GM12873 (cell line): ENCODE measurements at regions not wholly inside any gene's neighbourhood (a gene's known extent, or its start where the extent isn't known, plus 50 kb on each side); places are given as distances from the start of the nearest gene placed in this dataset.
A peak's percentile ranks its signal among the peaks of the same experiment; 100 is the strongest.

Experiments
- TF ChIP-seq, protein P1 (sequence below): IDR thresholded peaks from 2 replicates; pipeline ENCODE4 v1.5.1; 2012; ENCODE audit warnings: low read depth, mild to moderate bottlenecking, moderate library complexity, low read length, control low read depth; ENCODE audit not compliant: insufficient read depth; ENCODE audit errors: missing control alignments

DNA sequence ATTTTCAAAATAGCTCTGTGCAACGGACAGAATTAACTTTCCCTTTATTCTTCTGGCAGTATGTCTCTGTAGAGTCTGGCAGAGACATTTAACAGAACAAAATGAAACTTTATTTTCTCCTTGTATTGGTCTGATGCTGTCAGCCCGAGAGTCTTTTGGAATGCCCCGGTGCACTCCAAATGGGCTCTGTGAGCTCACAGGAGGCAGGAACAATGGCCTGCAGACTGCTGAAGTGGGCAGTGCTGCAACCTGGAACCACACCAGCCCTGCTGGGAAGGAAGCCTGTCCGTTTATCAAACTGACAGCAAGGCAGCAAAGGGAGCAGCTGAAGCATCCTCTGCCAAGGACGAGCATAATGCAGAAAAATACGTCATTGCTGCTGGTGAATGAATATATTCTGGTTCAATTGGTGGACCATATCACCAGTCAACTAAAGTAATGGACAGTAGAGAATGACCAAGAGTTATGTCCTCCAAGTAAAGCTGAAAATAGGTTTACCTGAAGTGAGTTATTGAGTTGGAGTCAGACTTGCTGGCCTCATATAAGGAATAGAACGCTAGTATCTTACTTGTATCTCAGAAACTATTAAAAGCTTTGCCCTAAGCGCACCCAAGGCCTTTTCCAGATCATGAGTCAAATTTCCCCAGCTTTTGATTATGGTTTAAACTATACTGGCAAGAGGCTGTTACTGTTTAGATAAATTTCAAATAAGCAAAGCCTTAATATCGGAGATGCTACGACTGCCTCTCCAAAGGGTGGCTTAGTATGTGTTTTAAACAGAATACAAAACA, 207.6 kb upstream of the TANK start:
- TF ChIP-seq, protein P1, sequence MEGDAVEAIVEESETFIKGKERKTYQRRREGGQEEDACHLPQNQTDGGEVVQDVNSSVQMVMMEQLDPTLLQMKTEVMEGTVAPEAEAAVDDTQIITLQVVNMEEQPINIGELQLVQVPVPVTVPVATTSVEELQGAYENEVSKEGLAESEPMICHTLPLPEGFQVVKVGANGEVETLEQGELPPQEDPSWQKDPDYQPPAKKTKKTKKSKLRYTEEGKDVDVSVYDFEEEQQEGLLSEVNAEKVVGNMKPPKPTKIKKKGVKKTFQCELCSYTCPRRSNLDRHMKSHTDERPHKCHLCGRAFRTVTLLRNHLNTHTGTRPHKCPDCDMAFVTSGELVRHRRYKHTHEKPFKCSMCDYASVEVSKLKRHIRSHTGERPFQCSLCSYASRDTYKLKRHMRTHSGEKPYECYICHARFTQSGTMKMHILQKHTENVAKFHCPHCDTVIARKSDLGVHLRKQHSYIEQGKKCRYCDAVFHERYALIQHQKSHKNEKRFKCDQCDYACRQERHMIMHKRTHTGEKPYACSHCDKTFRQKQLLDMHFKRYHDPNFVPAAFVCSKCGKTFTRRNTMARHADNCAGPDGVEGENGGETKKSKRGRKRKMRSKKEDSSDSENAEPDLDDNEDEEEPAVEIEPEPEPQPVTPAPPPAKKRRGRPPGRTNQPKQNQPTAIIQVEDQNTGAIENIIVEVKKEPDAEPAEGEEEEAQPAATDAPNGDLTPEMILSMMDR = no peak

DNA sequence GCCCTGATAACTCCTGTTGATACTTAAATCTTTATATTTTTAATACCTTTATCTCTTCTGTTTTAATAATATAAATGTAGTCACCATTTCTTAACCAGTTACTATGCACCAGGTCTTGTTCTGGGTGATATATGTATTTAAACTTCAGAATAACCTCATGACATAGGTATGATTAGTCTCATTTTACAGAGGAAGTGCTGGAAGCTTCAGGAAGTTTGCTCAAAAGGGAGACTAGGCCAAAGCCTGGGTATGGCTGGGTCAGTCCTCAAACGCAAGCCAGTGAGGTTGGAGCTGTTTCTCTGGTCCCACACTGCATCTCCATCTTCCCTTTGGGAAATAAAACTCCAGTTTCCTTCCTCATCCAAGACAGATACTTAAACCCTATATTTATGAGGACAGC, 204.7 kb upstream of the TANK start:
- TF ChIP-seq, protein P1 = no peak

DNA sequence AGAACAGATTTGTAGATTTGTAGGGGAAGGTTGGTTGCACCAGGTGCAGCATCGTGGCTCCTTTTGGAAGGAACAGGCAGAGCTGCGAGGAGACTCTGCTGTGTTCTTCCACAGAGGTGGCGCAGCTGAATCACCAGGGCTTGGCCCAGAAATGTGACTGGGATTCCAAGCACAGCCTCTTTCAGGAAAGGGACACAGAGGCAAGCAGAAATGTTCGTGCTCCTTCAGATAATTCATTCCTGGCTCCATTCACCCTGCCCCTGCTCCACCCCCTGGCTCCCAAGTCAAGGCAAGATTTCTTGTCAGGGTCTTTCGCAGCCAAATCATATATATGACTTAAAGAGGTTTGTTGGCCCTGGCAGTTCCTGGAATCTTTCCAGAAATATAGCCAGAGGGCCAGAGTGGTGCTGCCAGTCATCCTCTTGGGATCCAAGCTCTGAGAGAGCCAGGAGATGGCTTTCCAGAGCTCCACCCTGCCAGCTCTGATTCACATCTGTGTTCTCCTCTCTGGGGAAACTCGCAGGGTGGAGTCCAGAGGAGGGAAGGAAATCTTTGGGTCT, 203.9 kb upstream of the TANK start:
- TF ChIP-seq, protein P1 = no peak

DNA sequence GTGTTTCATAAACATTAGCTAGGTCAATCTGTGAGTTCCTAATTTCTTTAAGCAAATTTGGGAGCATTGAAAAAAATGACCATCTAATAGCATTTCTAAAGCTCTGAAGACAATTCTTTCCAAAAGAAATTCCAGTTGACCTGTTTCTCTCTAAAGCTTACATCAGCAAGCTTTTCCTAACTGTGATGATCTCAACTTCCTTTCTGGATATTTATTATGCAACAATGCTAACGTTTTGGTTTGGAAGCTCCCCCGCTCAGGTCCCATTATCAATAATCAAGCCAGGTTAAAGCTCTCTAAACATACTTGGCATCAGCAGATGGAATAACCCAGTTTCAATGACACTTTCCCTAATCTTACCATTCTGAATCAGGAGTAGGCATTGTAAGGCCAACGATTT, 196.3 kb upstream of the TANK start:
- TF ChIP-seq, protein P1 = no peak

DNA sequence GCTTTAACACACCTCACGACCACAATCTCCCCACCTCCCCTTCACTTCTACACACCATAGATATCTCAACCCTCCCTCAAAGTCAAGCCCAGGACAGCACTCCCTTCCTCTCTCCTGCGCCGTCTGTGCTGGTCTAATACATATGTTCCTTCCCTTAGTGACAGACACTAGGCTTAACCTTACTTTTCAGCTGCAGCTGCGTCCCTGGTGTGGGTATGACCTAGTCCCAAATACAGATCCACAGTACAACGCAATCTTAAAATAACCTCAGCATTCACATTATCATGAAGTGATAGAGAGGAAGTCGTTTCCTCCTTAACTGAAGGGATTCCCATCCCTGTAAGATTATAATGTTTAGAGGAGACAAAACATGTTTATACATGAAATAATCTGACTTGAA, 192.7 kb upstream of the TANK start:
- TF ChIP-seq, protein P1 = no peak

DNA sequence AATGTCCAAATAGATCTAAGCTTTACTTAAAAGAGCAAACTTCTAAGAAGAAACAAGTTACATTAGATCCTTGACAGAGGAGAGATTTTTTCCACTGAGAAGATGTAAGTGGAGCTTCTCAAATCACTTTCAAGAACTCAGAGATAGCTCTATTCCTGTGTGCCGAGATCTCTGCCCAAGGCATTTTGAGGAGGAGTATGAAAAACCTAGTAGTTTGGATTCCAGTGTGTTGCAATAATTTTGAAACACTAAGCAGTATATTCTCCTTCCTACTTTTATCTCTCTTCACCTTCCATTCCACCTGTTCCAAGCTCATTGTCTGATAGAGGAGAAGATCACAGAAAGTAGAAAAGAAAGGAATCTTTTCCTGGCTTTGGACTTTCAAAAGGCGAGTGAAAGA, 192.0 kb upstream of the TANK start:
- TF ChIP-seq, protein P1 = no peak

DNA sequence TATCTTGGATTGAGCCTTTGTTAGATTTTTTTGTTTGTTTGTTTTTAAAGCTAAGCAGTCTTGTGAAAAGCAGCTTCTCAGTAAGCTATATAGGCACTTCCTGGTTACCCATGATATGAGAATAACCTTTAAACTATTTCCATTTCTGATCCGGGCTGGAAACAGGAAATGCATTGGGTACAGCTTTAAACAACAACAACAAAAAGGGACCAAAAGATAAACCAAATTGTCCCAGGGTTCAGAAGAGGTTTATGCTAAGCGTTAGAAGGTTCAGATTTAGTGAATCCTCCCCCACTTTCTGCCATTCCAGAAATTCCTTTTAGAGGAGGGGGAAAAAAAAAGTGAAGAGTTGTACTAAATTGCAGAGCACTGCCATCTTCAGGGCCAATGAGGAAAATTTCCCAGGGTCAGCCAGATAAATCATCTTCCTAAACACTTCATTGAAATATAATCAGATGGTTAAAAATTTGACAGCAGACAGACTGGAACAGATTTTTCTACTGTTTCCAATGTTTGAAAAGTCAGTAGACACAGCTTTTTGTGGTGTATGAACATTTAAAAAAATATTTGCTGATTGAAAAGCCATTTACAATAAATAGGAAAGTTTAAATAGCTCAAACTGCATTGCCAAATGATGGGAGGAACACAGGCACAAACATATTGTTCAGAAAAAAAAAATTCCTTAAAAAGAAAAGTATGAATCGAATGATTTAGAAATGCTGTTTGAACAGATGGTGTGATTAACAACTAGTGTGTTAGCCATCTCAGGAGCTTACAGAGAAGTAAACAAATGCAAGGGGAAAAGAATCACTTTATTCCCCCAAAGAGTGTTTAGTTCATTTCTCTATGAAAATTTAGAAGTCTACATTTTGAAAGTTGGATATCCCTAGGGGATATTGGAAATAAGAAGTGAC, 189.9 kb upstream of the TANK start:
- TF ChIP-seq, protein P1 = peak; percentile 39
